ENCODE measurements at regions not wholly inside any gene's neighbourhood (a gene's known extent, or its start where the extent isn't known, plus 50 kb on each side); places are given as distances from the start of the nearest gene placed in this dataset.

GRCh38 chr18:77969972-77970371 lies 720.3 kb downstream of the GALR1 start:
- no peak for TF ChIP-seq POLR2A (IDR thresholded peaks at IDR 0.05)
- no peak for TF ChIP-seq POLR2AphosphoS5 (IDR thresholded peaks at IDR 0.05)
- TF ChIP-seq CTCF (IDR thresholded peaks at IDR 0.05): no peak
- no peak for TF ChIP-seq EP300 (IDR thresholded peaks at IDR 0.05)
- peaks cover 0 to 11% (median 0%) of the 10 kb centered on the region in 4 donors for H3K9me3 ChIP-seq
- H3K4me3 ChIP-seq: no peak overlapping the region
- H3K4me1 ChIP-seq: no peaks in the 10 kb centered on the region
- 38 to 69% (median 55%) methylated on average over 2 of the region's 2 CpGs for WGBS, 5 donors
- DNase-seq: no peak
- intact Hi-C loops (cut with DNase I; ENCODE audit: low total_unique reads): no loop called here
- no peaks in the 10 kb centered on the region for H3K27me3 ChIP-seq
- no peaks in the 10 kb centered on the region for H3K36me3 ChIP-seq
- no peak overlapping the region for H3K27ac ChIP-seq

GRCh38 chr18:77970814-77971213 lies 721.2 kb downstream of the GALR1 start:
- Histone ChIP-seq H3K4me3 (no peak overlapping the region), H3K27ac (no peak overlapping the region), H3K36me3 (no peaks in the 10 kb centered on the region), H3K9me3 (peaks cover 0 to 9% (median 0%) of the 10 kb centered on the region in 4 donors), H3K27me3 (no peaks in the 10 kb centered on the region), H3K4me1 (no peaks in the 10 kb centered on the region)
- DNase-seq: no peak
- intact Hi-C loops (cut with DNase I; ENCODE audit: low total_unique reads): no loop called here
- WGBS, 5 donors: 65 to 73% (median 71%) methylated on average over 8 of the region's 8 CpGs
- no peak for TF ChIP-seq CTCF (IDR thresholded peaks at IDR 0.05)

GRCh38 chr18:77973745-77974144 lies 724.1 kb downstream of the GALR1 start:
- TF ChIP-seq EP300 (IDR thresholded peaks at IDR 0.05) (no peak), POLR2A (IDR thresholded peaks at IDR 0.05) (no peak)
- H3K4me3 ChIP-seq: no peak overlapping the region
- 87 to 91% (median 88%) methylated on average over 8 of the region's 8 CpGs for WGBS, 5 donors
- no peaks in the 10 kb centered on the region for H3K36me3 ChIP-seq
- H3K4me1 ChIP-seq: no peaks in the 10 kb centered on the region
- intact Hi-C loops (cut with DNase I; ENCODE audit: low total_unique reads): no loop called here
- H3K9me3 ChIP-seq: peaks cover 0 to 22% (median 6%) of the 10 kb centered on the region in 4 donors
- no peak for DNase-seq
- H3K27me3 ChIP-seq: no peaks in the 10 kb centered on the region
- H3K27ac ChIP-seq: no peak overlapping the region

GRCh38 chr18:77974329-77974728 lies 724.7 kb downstream of the GALR1 start:
- H3K9me3 ChIP-seq: peaks cover 0 to 22% (median 6%) of the 10 kb centered on the region in 4 donors
- peaks cover 0 to 1% (median 0%) of the 10 kb centered on the region in 3 donors for H3K27me3 ChIP-seq
- 87 to 93% (median 88%) methylated on average over 1 of the region's 1 CpG for WGBS, 5 donors
- no peak for DNase-seq
- TF ChIP-seq POLR2A (IDR thresholded peaks at IDR 0.05) (no peak), POLR2AphosphoS5 (IDR thresholded peaks at IDR 0.05) (no peak), CTCF (IDR thresholded peaks at IDR 0.05) (no peak), EP300 (IDR thresholded peaks at IDR 0.05) (no peak)
- H3K36me3 ChIP-seq: no peaks in the 10 kb centered on the region
- intact Hi-C loops (cut with DNase I; ENCODE audit: low total_unique reads): no loop called here
- no peak overlapping the region for H3K4me3 ChIP-seq
- no peak overlapping the region for H3K27ac ChIP-seq
- no peaks in the 10 kb centered on the region for H3K4me1 ChIP-seq

GRCh38 chr18:77977331-77977730 lies 727.7 kb downstream of the GALR1 start:
- H3K36me3 ChIP-seq: no peaks in the 10 kb centered on the region
- 79 to 86% (median 82%) methylated on average over 10 to 11 of the region's 11 CpGs for WGBS, 5 donors
- no peak for DNase-seq
- H3K27me3 ChIP-seq: peaks cover 0 to 4% (median 0%) of the 10 kb centered on the region in 3 donors
- no peak overlapping the region for H3K27ac ChIP-seq
- no peaks in the 10 kb centered on the region for H3K4me1 ChIP-seq
- intact Hi-C loops (cut with DNase I; ENCODE audit: low total_unique reads): no loop called here
- no peak overlapping the region for H3K4me3 ChIP-seq
- TF ChIP-seq POLR2A (IDR thresholded peaks at IDR 0.05) (no peak), POLR2AphosphoS5 (IDR thresholded peaks at IDR 0.05) (no peak), CTCF (IDR thresholded peaks at IDR 0.05) (no peak), EP300 (IDR thresholded peaks at IDR 0.05) (no peak)
- peaks cover 0 to 22% (median 6%) of the 10 kb centered on the region in 4 donors for H3K9me3 ChIP-seq
